Smooth muscle cell (in vitro differentiated cells): ENCODE measurements at regions not wholly inside any gene's neighbourhood (a gene's known extent, or its start where the extent isn't known, plus 50 kb on each side); places are given as distances from the start of the nearest gene placed in this dataset.

Experiments used
- DNase-seq: peaks from one replicate; lab custom pipeline; 2025; ENCODE audit not compliant: unreplicated experiment; lab: John Stamatoyannopoulos, UW
- H2AFZ ChIP-seq: fragments of 200-600 bp; sonication (generic); 2 replicates; pipeline ENCODE4 v1.6.0; 2016; ENCODE audit warnings: antibody characterized with exemption, low read depth, mild to moderate bottlenecking
- H3F3A ChIP-seq: fragments of 200-600 bp; sonication (generic); 2 replicates; pipeline ENCODE4 v1.6.0; 2017; ENCODE audit warnings: antibody characterized with exemption, low read depth
- H3K27ac ChIP-seq: fragments of 200-600 bp; sonication (generic); 2 replicates; pipeline ENCODE4 v1.5.1; 2016; ENCODE audit warnings: low read depth, mild to moderate bottlenecking
- H3K27me3 ChIP-seq: fragments of 200-600 bp; sonication (generic); 2 replicates; pipeline ENCODE4 v1.6.1; 2016; ENCODE audit warnings: low read depth, mild to moderate bottlenecking
- H3K36me3 ChIP-seq: fragments of 200-600 bp; sonication (generic); 2 replicates; pipeline ENCODE4 v1.5.1; 2016; ENCODE audit warnings: low read depth
- H3K4me1 ChIP-seq: fragments of 200-600 bp; sonication (generic); 2 replicates; pipeline ENCODE4 v1.5.1; 2016; ENCODE audit warnings: low read depth
- H3K4me2 ChIP-seq: fragments of 200-600 bp; sonication (generic); 2 replicates; pipeline ENCODE4 v1.6.0; 2016; ENCODE audit warnings: mild to moderate bottlenecking
- H3K4me3 ChIP-seq: fragments of 200-600 bp; sonication (generic); 2 replicates; pipeline ENCODE4 v1.5.1; 2016; ENCODE audit warnings: mild to moderate bottlenecking
- H3K79me2 ChIP-seq: fragments of 200-600 bp; sonication (generic); 2 replicates; pipeline ENCODE4 v1.6.0; 2016; ENCODE audit warnings: low read depth, mild to moderate bottlenecking
- H3K9ac ChIP-seq: fragments of 200-600 bp; sonication (generic); 2 replicates; pipeline ENCODE4 v1.6.0; 2016; ENCODE audit warnings: low read depth
- H3K9me3 ChIP-seq: fragments of 200-600 bp; sonication (generic); replicated peaks from 2 replicates; pipeline ENCODE4 v1.5.1; 2016; ENCODE audit warnings: low read depth
- H4K20me1 ChIP-seq: fragments of 200-600 bp; sonication (generic); 2 replicates; pipeline ENCODE4 v1.6.0; 2016; ENCODE audit warnings: low read depth
- WGBS: methylation state at CpG from one replicate; pipeline ENCODE4 v1.1.7; 2016; ENCODE audit warnings: low lambda C conversion rate; 5-methylcytosine and 5-hydroxymethylcytosine counted together
- TF ChIP-seq, protein P1 (sequence below): fragments of 200-600 bp; sonication (generic); IDR thresholded peaks from 2 replicates; pipeline ENCODE4 v1.5.1; 2017; ENCODE audit warnings: borderline replicate concordance, mild to moderate bottlenecking, antibody characterized with exemption; ENCODE audit not compliant: insufficient read depth, poor library complexity, severe bottlenecking

DNA sequence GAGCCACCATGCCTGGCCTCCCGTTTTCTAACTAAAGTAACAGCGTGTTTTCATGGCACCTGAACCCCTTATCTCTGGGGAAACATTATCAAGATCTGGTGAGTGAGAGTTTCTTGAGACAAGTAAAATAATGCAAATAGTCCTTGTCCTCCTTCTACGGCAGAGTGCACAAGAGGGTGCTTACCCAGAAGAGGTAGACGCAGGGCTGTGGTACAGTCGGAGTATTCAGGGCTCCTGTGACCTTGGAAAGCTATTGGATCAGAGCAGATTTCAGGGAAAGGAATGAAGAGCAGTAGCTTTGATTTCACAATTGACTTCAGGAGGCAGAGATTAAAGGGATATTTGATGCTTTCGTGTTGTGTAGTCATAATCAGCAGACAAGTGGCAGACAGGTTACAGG, 269.1 kb downstream of the ZNF248 start:
- Histone ChIP-seq H3K9me3 (peaks cover 13% of the 10 kb centered on the region), H3K27me3 (no peaks in the 10 kb centered on the region), H3F3A (no peaks in the 10 kb centered on the region), H3K79me2 (no peaks in the 10 kb centered on the region), H3K4me2 (no peak overlapping the region), H3K36me3 (no peaks in the 10 kb centered on the region), H4K20me1 (no peaks in the 10 kb centered on the region), H2AFZ (no peak overlapping the region), H3K4me3 (no peak overlapping the region), H3K4me1 (no peaks in the 10 kb centered on the region), H3K9ac (no peak overlapping the region), H3K27ac (no peak overlapping the region)
- TF ChIP-seq, protein P1, sequence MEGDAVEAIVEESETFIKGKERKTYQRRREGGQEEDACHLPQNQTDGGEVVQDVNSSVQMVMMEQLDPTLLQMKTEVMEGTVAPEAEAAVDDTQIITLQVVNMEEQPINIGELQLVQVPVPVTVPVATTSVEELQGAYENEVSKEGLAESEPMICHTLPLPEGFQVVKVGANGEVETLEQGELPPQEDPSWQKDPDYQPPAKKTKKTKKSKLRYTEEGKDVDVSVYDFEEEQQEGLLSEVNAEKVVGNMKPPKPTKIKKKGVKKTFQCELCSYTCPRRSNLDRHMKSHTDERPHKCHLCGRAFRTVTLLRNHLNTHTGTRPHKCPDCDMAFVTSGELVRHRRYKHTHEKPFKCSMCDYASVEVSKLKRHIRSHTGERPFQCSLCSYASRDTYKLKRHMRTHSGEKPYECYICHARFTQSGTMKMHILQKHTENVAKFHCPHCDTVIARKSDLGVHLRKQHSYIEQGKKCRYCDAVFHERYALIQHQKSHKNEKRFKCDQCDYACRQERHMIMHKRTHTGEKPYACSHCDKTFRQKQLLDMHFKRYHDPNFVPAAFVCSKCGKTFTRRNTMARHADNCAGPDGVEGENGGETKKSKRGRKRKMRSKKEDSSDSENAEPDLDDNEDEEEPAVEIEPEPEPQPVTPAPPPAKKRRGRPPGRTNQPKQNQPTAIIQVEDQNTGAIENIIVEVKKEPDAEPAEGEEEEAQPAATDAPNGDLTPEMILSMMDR = no peak
- WGBS = 69% methylated on average over 6 of the region's 6 CpGs
- no peak for DNase-seq

DNA sequence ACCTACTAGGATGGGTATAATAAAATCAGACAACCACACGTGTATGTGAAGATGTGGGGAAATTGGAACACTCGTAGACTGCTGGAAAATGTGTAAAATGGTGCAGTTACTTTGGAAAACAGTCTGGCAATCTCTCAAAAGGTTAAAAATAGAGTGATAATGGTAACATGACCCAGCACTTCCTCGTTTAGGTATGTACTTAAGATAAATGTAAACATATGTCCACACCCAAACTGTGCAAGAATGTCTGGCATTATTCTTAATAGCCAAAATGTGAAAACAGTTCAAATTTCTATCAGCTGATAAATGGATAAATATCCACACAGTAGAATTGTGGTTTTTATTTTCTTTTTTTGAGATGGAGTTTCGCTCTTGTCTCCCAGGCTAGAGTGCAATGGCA, 272.8 kb downstream of the ZNF248 start:
- no peaks in the 10 kb centered on the region for H3K27me3 ChIP-seq
- 47% methylated on average over 4 of the region's 4 CpGs for WGBS
- TF ChIP-seq, protein P1 = no peak
- no peak overlapping the region for H2AFZ ChIP-seq
- peaks cover 3% of the 10 kb centered on the region for H3K9me3 ChIP-seq
- H3K4me3 ChIP-seq = no peak overlapping the region
- no peaks in the 10 kb centered on the region for H3K4me1 ChIP-seq
- no peak for DNase-seq
- H3K4me2 ChIP-seq = no peak overlapping the region
- no peak overlapping the region for H3K9ac ChIP-seq
- no peaks in the 10 kb centered on the region for H4K20me1 ChIP-seq
- H3F3A ChIP-seq = no peaks in the 10 kb centered on the region
- H3K36me3 ChIP-seq = no peaks in the 10 kb centered on the region
- no peaks in the 10 kb centered on the region for H3K79me2 ChIP-seq
- H3K27ac ChIP-seq = no peak overlapping the region

DNA sequence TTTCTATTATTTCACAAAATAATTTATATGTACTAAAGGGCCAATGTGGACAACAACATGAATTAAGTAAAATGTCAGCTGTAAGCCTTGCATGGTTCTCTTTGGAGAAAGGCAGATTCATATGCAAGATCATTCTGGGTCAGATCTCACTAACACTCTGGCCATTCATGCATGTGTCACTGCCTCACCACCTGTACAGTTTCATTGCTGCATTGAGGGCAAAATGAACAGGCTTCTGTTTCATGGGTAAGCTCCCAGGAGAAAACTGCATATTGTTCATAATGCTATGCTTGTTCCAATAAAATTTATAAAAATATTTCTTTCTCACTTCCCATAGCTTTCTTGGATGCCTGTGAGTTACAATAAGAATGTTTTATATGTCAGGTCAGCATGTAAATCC, 275.2 kb downstream of the ZNF248 start:
- H3F3A ChIP-seq = no peaks in the 10 kb centered on the region
- H3K9ac ChIP-seq = no peak overlapping the region
- no peaks in the 10 kb centered on the region for H3K27me3 ChIP-seq
- H3K4me1 ChIP-seq = no peaks in the 10 kb centered on the region
- no peaks in the 10 kb centered on the region for H4K20me1 ChIP-seq
- TF ChIP-seq, protein P1 = no peak
- no peak overlapping the region for H3K4me2 ChIP-seq
- H3K9me3 ChIP-seq = peaks cover 3% of the 10 kb centered on the region
- H3K27ac ChIP-seq = no peak overlapping the region
- no peaks in the 10 kb centered on the region for H3K36me3 ChIP-seq
- no peaks in the 10 kb centered on the region for H3K79me2 ChIP-seq
- H2AFZ ChIP-seq = no peak overlapping the region
- no peak overlapping the region for H3K4me3 ChIP-seq
- DNase-seq = no peak

DNA sequence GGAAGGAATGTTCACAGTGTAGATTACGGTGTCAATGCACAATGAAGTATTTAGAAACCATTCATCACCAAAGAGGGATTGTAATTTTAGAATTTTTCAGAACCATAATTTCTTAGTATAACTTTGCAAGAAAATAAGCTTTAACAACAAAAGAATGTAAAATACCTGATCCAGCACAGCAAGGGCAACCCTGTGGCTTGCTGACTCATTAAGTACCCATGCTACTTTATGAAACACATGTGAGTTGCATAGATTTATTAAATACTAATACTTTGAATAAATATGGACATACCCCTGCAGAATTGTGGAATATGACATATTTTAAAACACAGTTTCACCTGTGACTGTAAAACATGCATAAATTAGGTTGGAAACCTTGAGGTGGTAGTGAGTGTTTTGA, 281.3 kb downstream of the ZNF248 start:
- Histone ChIP-seq H4K20me1 (no peaks in the 10 kb centered on the region), H3K27ac (no peak overlapping the region), H3K9ac (no peak overlapping the region), H3K79me2 (no peaks in the 10 kb centered on the region), H3K36me3 (no peaks in the 10 kb centered on the region), H3K4me2 (no peak overlapping the region), H2AFZ (no peak overlapping the region), H3K9me3 (peaks cover 6% of the 10 kb centered on the region), H3K4me3 (no peak overlapping the region), H3F3A (no peaks in the 10 kb centered on the region), H3K27me3 (no peaks in the 10 kb centered on the region), H3K4me1 (no peaks in the 10 kb centered on the region)
- 93% methylated on average over 1 of the region's 1 CpG for WGBS
- TF ChIP-seq, protein P1 = no peak
- DNase-seq = no peak
